A549 (cell line): ENCODE measurements at regions not wholly inside any gene's neighbourhood (a gene's known extent, or its start where the extent isn't known, plus 50 kb on each side); places are given as distances from the start of the nearest gene placed in this dataset.

Experiments used
- ATAC-seq, 2 experiments: fragments of 200-7000 bp in 1 of 2; fragments of >200 bp in 1 of 2; cut with Nextera tagmentation in 1 of 2; cut with Tn5 transposase in 1 of 2; 3 replicates each; pipeline versions ENCODE4 v1.8.0 to v1.9.1; 2018 to 2020; ENCODE audit warnings: mild to moderate bottlenecking in 1 of 2, moderate library complexity in 1 of 2
- CTCF ChIA-PET: fragments of 300-600 bp; sonication (Branson Sonifier 250); formaldehyde crosslinking; extraction: SDS; loops from one replicate; lab custom pipeline; 2021; ENCODE audit warnings: antibody characterized with exemption, inconsistent platforms; lab: Yijun Ruan, JAX
- POLR2A ChIA-PET: fragments of 350-600 bp; formaldehyde crosslinking; extraction: SDS; loops from one replicate; lab custom pipeline; 2021; ENCODE audit warnings: antibody characterized with exemption, inconsistent platforms; lab: Yijun Ruan, JAX
- DNase-seq, 2 experiments: peaks; one replicate each; pipeline versions ENCODE4 v3.0.0 to v3.0.0-alpha.2; 2011 to 2016; ENCODE audit warnings: low read depth in 1 of 2, low spot score in 1 of 2
- FAIRE-seq: peaks from 2 replicates; lab custom pipeline; 2011; peaks lifted over from hg19 to GRCh38; lab: Jason Lieb, UNC
- H3K27ac ChIP-seq, 2 experiments: fragments of >200 bp; sonication (Bioruptor Twin); formaldehyde crosslinking; 3 replicates each; pipeline ENCODE4 v1.5.1; 2016 to 2017
- H3K4me1 ChIP-seq: fragments of >200 bp; sonication (Bioruptor Twin); formaldehyde crosslinking; 3 replicates; pipeline ENCODE4 v1.6.1; 2016
- H3K4me2 ChIP-seq: fragments of >200 bp; sonication (Bioruptor Twin); formaldehyde crosslinking; 3 replicates; pipeline ENCODE4 v1.6.1; 2016
- H3K4me3 ChIP-seq: fragments of >200 bp; sonication (Bioruptor Twin); formaldehyde crosslinking; 3 replicates; pipeline ENCODE4 v1.5.1; 2016
- H3K9me3 ChIP-seq: fragments of >200 bp; sonication (Bioruptor Twin); formaldehyde crosslinking; 3 replicates; pipeline ENCODE4 v1.6.1; 2016
- ATOH8 ChIP-seq: fragments of 250-450 bp; sonication (Bioruptor Pico); IDR thresholded peaks from 2 replicates; pipeline ENCODE4 v1.5.0; 2020; ENCODE audit warnings: low read depth, mild to moderate bottlenecking, moderate library complexity
- BCL3 ChIP-seq: fragments of >200 bp; sonication (Bioruptor Twin); formaldehyde crosslinking; IDR thresholded peaks from 3 replicates; pipeline ENCODE4 v1.6.1; 2016
- CHD4 ChIP-seq: fragments of 200-600 bp; sonication (generic); IDR thresholded peaks from 2 replicates; pipeline ENCODE4 v1.6.1; 2016; ENCODE audit warnings: antibody characterized with exemption, mild to moderate bottlenecking, borderline replicate concordance
- EHMT2 ChIP-seq: fragments of 200-600 bp; sonication (generic); IDR thresholded peaks from 2 replicates; pipeline ENCODE4 v1.6.1; 2016; ENCODE audit warnings: antibody characterized with exemption, low read depth, mild to moderate bottlenecking, moderate library complexity
- ELK1 ChIP-seq: fragments of 150-350 bp; IDR thresholded peaks from 2 replicates; pipeline ENCODE4 v1.6.1; 2014; ENCODE audit warnings: low read depth, mild to moderate bottlenecking, low read length
- EP300 ChIP-seq, 2 experiments: fragments of >200 bp; sonication (Bioruptor Twin); formaldehyde crosslinking; IDR thresholded peaks; 2 replicates in 1 of 2; 3 replicates in 1 of 2; pipeline ENCODE4 v1.6.1; 2016 to 2017
- FOSL2 ChIP-seq, 2 experiments: fragments of 450-650 bp in 1 of 2; fragments of >200 bp in 1 of 2; sonication (Bioruptor Twin) in 1 of 2; formaldehyde crosslinking; IDR thresholded peaks; 2 replicates each; pipeline versions ENCODE4 v1.5.0 to v1.6.1; 2016 to 2020; ENCODE audit warnings: mild to moderate bottlenecking in 1 of 2, moderate library complexity in 1 of 2
- GATA3 ChIP-seq: IDR thresholded peaks from 2 replicates; pipeline ENCODE4 v1.6.1; 2012; ENCODE audit warnings: borderline replicate concordance
- HES2 ChIP-seq: fragments of >200 bp; sonication (Bioruptor Twin); formaldehyde crosslinking; IDR thresholded peaks from 2 replicates; pipeline ENCODE4 v1.6.1; 2016
- HMGXB4 ChIP-seq: fragments of 250-450 bp; sonication (Bioruptor Pico); IDR thresholded peaks from 2 replicates; pipeline ENCODE4 v1.5.0; 2021; ENCODE audit warnings: mild to moderate bottlenecking, moderate library complexity, borderline replicate concordance
- HOXA7 ChIP-seq: fragments of 250-450 bp; sonication (Bioruptor Pico); IDR thresholded peaks from 2 replicates; pipeline ENCODE4 v1.5.0; 2020; ENCODE audit warnings: mild to moderate bottlenecking, moderate library complexity
- KDM5A ChIP-seq: fragments of 200-600 bp; sonication (generic); IDR thresholded peaks from 2 replicates; pipeline ENCODE4 v1.6.1; 2016; ENCODE audit warnings: antibody characterized with exemption, mild to moderate bottlenecking
- POLR2AphosphoS2 ChIP-seq: conservative IDR thresholded peaks from 2 replicates; pipeline ENCODE4 v1.6.1; 2012; ENCODE audit warnings: low read length, improper control_type of control experiment, inconsistent platforms
- RCOR1 ChIP-seq: fragments of 150-350 bp; IDR thresholded peaks from 2 replicates; pipeline ENCODE4 v1.6.1; 2014; ENCODE audit warnings: antibody characterized with exemption, low read length, low read depth
- SMC3 ChIP-seq: fragments of >200 bp; sonication (Bioruptor Twin); formaldehyde crosslinking; IDR thresholded peaks from 3 replicates; pipeline ENCODE4 v1.6.1; 2018; ENCODE audit warnings: inconsistent platforms
- ZSCAN20 ChIP-seq: fragments of 250-450 bp; sonication (Bioruptor Pico); IDR thresholded peaks from 2 replicates; pipeline ENCODE4 v1.8.0; 2022; ENCODE audit warnings: mild to moderate bottlenecking, moderate library complexity
- WGBS: methylation state at CpG from one replicate; pipeline ENCODE4 v1.1.6; 2017; ENCODE audit errors: missing lambda C conversion rate; 5-methylcytosine and 5-hydroxymethylcytosine counted together

GRCh38 chr5:62922191-62922590 is 343.6 kb downstream of the LRRC70 start:
- Histone ChIP-seq H3K4me1 (no peaks in the 10 kb centered on the region), H3K4me3 (no peak overlapping the region), H3K27ac (no peak overlapping the region), H3K9me3 (no peaks in the 10 kb centered on the region), H3K4me2 (no peak overlapping the region)
- no peak for ATAC-seq
- FAIRE-seq, result no peak
- DNase-seq, result no peak
- no peak for TF ChIP-seq SMC3
- TF ChIP-seq ZSCAN20 (CRISPR knock-in tag), result no peak
- POLR2A ChIA-PET, result no interaction called here
- 11% methylated on average over 3 of the region's 3 CpGs for WGBS
- CTCF ChIA-PET, result no interaction called here

GRCh38 chr5:62920856-62921255 is 342.2 kb downstream of the LRRC70 start:
- H3K27ac ChIP-seq, result no peak overlapping the region
- CTCF ChIA-PET, result no interaction called here
- FAIRE-seq, result no peak
- H3K4me1 ChIP-seq, result no peaks in the 10 kb centered on the region
- no peak overlapping the region for H3K4me2 ChIP-seq
- TF ChIP-seq FOSL2 (IDR thresholded peaks at IDR 0.05) (no peak), FOSL2 (CRISPR knock-in tag; IDR thresholded peaks at IDR 0.05) (no peak)
- TF ChIP-seq, all 56 proteins: peak for 0
- no peaks in the 10 kb centered on the region for H3K9me3 ChIP-seq
- no peak for ATAC-seq
- no peak for DNase-seq
- no peak overlapping the region for H3K4me3 ChIP-seq
- 0% methylated on average over 1 of the region's 1 CpG for WGBS
- POLR2A ChIA-PET, result no interaction called here

- POLR2A ChIA-PET, result no interaction called here
- WGBS, result 0% methylated on average over 1 of the region's 1 CpG
- H3K4me1 ChIP-seq, result no peaks in the 10 kb centered on the region
- no peak overlapping the region for H3K27ac ChIP-seq
- no peak for DNase-seq
- TF ChIP-seq RCOR1 (no peak), GATA3 (no peak), KDM5A (no peak), BCL3 (no peak)
- TF ChIP-seq, all 56 proteins: peak for 0
- H3K4me3 ChIP-seq, result no peak overlapping the region
- CTCF ChIA-PET, result no interaction called here
- no peak overlapping the region for H3K4me2 ChIP-seq
- H3K9me3 ChIP-seq, result no peaks in the 10 kb centered on the region
- no peak for FAIRE-seq
- no peak for ATAC-seq
Observed at GRCh38 chr5:62909326-62909725, 330.7 kb downstream of the LRRC70 start.

- TF ChIP-seq HES2 (no peak), RCOR1 (no peak), HOXA7 (no peak), CHD4 (no peak), HMGXB4 (no peak), EP300 (IDR thresholded peaks at IDR 0.05) (no peak), ELK1 (no peak), ATOH8 (no peak), BCL3 (no peak), EHMT2 (no peak), POLR2AphosphoS2 (no peak)
- TF ChIP-seq, all 56 proteins: peak for 0
- H3K4me1 ChIP-seq, result no peaks in the 10 kb centered on the region
- no peak overlapping the region for H3K27ac ChIP-seq
- no peak for DNase-seq
- H3K4me2 ChIP-seq, result no peak overlapping the region
- POLR2A ChIA-PET, result no interaction called here
- WGBS, result 0% methylated on average over 2 of the region's 2 CpGs
- ATAC-seq, result no peak
- CTCF ChIA-PET, result no interaction called here
- no peak overlapping the region for H3K4me3 ChIP-seq
- H3K9me3 ChIP-seq, result no peaks in the 10 kb centered on the region
- FAIRE-seq, result no peak
Observed at GRCh38 chr5:62902126-62902525, 323.5 kb downstream of the LRRC70 start.
